PC-9 (cell line): ENCODE measurements at regions not wholly inside any gene's neighbourhood (a gene's known extent, or its start where the extent isn't known, plus 50 kb on each side); places are given as distances from the start of the nearest gene placed in this dataset.

Source experiments
- BruUV-seq: library from RNA; stranded (reverse); fragments of 400-500 nt; replicated peaks from 2 replicates; lab custom pipeline; 2021; lab: Mats Ljungman, UMichigan
- CTCF ChIA-PET: fragments of 300-600 bp; sonication (Branson Sonifier 250); formaldehyde crosslinking; loops from one replicate; lab custom pipeline; 2022; ENCODE audit warnings: antibody characterized with exemption; lab: Charles Lee
- POLR2A ChIA-PET: fragments of 300-600 bp; sonication (Branson Sonifier 250); formaldehyde crosslinking; loops from one replicate; lab custom pipeline; 2022; ENCODE audit warnings: antibody characterized with exemption; ENCODE audit not compliant: unreplicated experiment; lab: Charles Lee
- DNase-seq, 2 experiments: peaks; one replicate each; pipeline versions ENCODE4 v3.0.0 to v3.0.0-alpha.2; 2015 to 2022; ENCODE audit warnings: mixed read lengths in 1 of 2
- H2AFZ ChIP-seq: fragments of 200-600 bp; sonication (generic); 2 replicates; pipeline ENCODE4 v1.8.1; 2017; ENCODE audit warnings: antibody characterized with exemption
- H3F3A ChIP-seq: fragments of 200-600 bp; sonication (generic); 2 replicates; pipeline ENCODE4 v1.8.1; 2017; ENCODE audit warnings: antibody characterized with exemption, mild to moderate bottlenecking, low read depth; ENCODE audit not compliant: insufficient read depth
- H3K27ac ChIP-seq: fragments of 200-600 bp; sonication (generic); 2 replicates; pipeline ENCODE4 v1.6.1; 2016; ENCODE audit warnings: mixed run types
- H3K27me3 ChIP-seq: fragments of 200-600 bp; sonication (generic); 2 replicates; pipeline ENCODE4 v1.6.1; 2016; ENCODE audit warnings: low read depth, mixed run types; ENCODE audit not compliant: insufficient read depth
- H3K36me3 ChIP-seq: fragments of 200-600 bp; sonication (generic); 2 replicates; pipeline ENCODE4 v1.6.1; 2016; ENCODE audit warnings: low read depth, mixed run types
- H3K4me1 ChIP-seq: fragments of 200-600 bp; sonication (generic); replicated peaks from 2 replicates; pipeline ENCODE4 v1.6.1; 2016; ENCODE audit warnings: mixed run types; ENCODE audit not compliant: insufficient read depth
- H3K4me2 ChIP-seq: fragments of 200-600 bp; sonication (generic); 2 replicates; pipeline ENCODE4 v1.6.1; 2017; ENCODE audit warnings: mixed run types
- H3K4me3 ChIP-seq: fragments of 200-600 bp; sonication (generic); 2 replicates; pipeline ENCODE4 v1.6.1; 2016; ENCODE audit warnings: mixed run types
- H3K79me2 ChIP-seq: fragments of 200-600 bp; sonication (generic); 2 replicates; pipeline ENCODE4 v1.6.1; 2017; ENCODE audit warnings: low read depth, mixed run types
- H3K9me2 ChIP-seq: fragments of 200-600 bp; sonication (generic); 2 replicates; pipeline ENCODE4 v1.8.1; 2017; ENCODE audit warnings: mild to moderate bottlenecking; ENCODE audit not compliant: insufficient read depth
- H3K9me3 ChIP-seq: fragments of 200-600 bp; sonication (generic); 2 replicates; pipeline ENCODE4 v1.8.1; 2016; ENCODE audit warnings: low read depth; ENCODE audit not compliant: insufficient read depth
- H4K20me1 ChIP-seq: fragments of 200-600 bp; sonication (generic); 2 replicates; pipeline ENCODE4 v1.8.1; 2017; ENCODE audit not compliant: insufficient read depth
- EZH2 ChIP-seq: fragments of 200-600 bp; sonication (generic); IDR thresholded peaks from 2 replicates; pipeline ENCODE4 v1.8.0; 2017; ENCODE audit warnings: antibody characterized with exemption, low read depth
- intact Hi-C: fragments of 100-400 bp; cut with micrococcal nuclease; formaldehyde crosslinking; loops from one replicate; pipeline ENCODE4 v1.10.0; 2022; ENCODE audit not compliant: unreplicated experiment
- TF ChIP-seq, protein P1 (sequence below): fragments of 200-600 bp; sonication (generic); conservative IDR thresholded peaks from 2 replicates; pipeline ENCODE4 v1.6.1; 2017; ENCODE audit warnings: mixed run types, antibody characterized with exemption, mild to moderate bottlenecking, moderate library complexity

DNA sequence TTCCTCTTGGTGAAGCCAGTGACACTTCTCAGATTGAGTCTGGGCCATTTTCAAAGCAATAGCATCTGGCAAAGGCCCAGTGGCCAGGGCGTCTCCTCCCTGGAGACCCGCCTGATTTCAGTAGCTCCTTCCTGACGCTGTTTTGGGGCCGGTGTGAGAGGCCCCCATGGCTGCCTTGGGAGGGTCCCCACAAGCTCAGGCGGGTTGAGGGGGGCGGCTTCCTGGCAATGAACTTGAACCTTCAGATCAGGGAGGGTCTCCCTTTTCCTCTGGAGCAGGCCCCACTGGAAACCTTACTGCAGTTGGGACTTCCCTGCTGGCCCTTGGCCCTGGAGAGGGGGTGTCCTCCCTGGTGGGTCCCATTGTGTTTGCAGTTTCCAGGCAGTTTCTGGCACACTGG is 121.2 kb downstream of the CRYAA start:
- no peaks in the 10 kb centered on the region for H3K36me3 ChIP-seq
- H2AFZ ChIP-seq: no peak overlapping the region
- TF ChIP-seq, protein P1, sequence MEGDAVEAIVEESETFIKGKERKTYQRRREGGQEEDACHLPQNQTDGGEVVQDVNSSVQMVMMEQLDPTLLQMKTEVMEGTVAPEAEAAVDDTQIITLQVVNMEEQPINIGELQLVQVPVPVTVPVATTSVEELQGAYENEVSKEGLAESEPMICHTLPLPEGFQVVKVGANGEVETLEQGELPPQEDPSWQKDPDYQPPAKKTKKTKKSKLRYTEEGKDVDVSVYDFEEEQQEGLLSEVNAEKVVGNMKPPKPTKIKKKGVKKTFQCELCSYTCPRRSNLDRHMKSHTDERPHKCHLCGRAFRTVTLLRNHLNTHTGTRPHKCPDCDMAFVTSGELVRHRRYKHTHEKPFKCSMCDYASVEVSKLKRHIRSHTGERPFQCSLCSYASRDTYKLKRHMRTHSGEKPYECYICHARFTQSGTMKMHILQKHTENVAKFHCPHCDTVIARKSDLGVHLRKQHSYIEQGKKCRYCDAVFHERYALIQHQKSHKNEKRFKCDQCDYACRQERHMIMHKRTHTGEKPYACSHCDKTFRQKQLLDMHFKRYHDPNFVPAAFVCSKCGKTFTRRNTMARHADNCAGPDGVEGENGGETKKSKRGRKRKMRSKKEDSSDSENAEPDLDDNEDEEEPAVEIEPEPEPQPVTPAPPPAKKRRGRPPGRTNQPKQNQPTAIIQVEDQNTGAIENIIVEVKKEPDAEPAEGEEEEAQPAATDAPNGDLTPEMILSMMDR: no peak
- no peak for TF ChIP-seq EZH2
- no peak overlapping the region for H3K27ac ChIP-seq
- H3K79me2 ChIP-seq: no peaks in the 10 kb centered on the region
- POLR2A ChIA-PET: no interaction called here
- H3K9me2 ChIP-seq: no peaks in the 10 kb centered on the region
- no TSS peak for BruUV-seq
- intact Hi-C loops: no loop called here
- H3K4me2 ChIP-seq: no peak overlapping the region
- H3K27me3 ChIP-seq: no peaks in the 10 kb centered on the region
- CTCF ChIA-PET: no interaction called here
- H3K4me3 ChIP-seq: no peak overlapping the region
- H3F3A ChIP-seq: peaks cover 18% of the 10 kb centered on the region
- DNase-seq: no peak
- H3K9me3 ChIP-seq: no peaks in the 10 kb centered on the region
- no peaks in the 10 kb centered on the region for H4K20me1 ChIP-seq
- peaks cover 33% of the 10 kb centered on the region for H3K4me1 ChIP-seq

DNA sequence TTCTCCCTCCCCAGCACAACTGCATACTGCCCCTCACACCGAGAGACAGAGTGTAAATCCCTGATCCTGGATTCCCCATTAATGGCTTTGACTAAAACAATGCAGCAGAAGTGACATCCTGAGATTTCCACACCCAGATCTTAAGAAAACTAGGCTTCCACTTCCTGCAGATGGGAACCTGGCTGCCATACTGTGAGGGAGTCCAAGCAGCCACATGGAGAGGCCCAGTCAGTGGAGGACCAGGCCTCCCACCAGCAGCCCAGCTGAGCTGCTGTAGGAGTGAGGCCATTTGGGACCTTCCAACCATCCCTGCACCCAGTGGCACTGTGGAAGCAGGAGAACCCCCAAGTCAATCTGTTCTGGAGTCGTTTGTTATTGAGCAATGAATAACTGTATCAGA is 120.6 kb downstream of the CRYAA start:
- Histone ChIP-seq H3K27me3 (no peaks in the 10 kb centered on the region), H3K9me3 (no peaks in the 10 kb centered on the region), H4K20me1 (no peaks in the 10 kb centered on the region), H3K9me2 (no peaks in the 10 kb centered on the region), H2AFZ (no peak overlapping the region), H3K4me3 (no peak overlapping the region), H3K27ac (no peak overlapping the region), H3K36me3 (no peaks in the 10 kb centered on the region), H3F3A (peaks cover 18% of the 10 kb centered on the region), H3K4me1 (peaks cover 33% of the 10 kb centered on the region), H3K79me2 (no peaks in the 10 kb centered on the region), H3K4me2 (no peak overlapping the region)
- no peak for DNase-seq
- TF ChIP-seq EZH2: no peak
- TF ChIP-seq, protein P1: no peak
- ChIA-PET CTCF (no interaction called here), POLR2A (interaction anchor here (0.6 kb wide), 1 partner anchor 28 kb away, joined by 5 read pairs; no protein-coding TSS in a partner anchor)
- intact Hi-C loops: no loop called here
- BruUV-seq: no TSS peak

DNA sequence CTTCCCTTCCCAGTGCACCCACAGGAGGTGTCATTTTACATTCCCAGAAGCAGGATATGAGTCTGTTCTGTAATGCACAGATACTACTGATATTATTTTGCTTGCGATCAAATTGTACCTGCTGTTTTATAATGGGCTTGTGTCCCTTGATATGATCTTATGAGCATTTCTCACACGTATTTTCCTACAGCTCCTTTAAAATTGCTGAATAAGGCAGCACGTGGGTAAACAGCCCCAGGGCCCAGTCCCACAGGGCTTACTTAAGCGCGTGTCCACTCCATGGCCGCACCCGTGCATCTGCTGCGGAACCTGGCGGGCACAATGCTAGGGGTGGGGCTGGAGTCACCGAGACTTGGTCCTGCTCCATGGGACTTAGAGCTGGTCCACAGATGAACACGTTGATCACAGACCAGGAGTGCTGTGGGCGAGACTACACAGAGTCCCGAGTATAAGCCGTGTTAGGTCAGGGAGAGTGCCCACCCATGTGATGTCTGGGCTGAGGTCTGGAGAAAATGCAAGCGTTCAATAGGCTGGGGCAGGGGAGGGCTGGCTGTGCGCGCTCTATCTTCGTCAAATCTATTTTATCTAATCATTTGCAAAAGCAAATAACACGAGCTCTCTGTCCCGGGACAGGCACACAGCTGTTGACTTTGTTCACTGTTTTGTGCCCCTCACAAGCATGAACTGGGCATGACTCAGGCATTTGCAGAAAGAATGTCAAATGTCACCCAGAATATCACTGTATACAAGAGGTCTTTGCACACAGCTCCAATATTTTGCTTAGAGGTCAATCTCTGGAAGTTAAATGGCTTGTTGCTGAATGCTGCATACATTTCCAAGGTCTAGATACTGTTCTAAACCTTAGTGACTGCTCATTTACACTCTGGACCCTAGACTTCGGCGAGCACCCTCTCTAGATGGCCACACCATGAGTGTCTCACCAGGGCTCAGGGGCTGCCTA is 119.3 kb downstream of the CRYAA start:
- Histone ChIP-seq H3K36me3 (no peaks in the 10 kb centered on the region), H3K9me3 (no peaks in the 10 kb centered on the region), H3K27ac (peak overlapping the region; percentile 92), H2AFZ (peak overlapping the region; percentile 66), H3K4me2 (peak overlapping the region; percentile 56), H3K4me3 (peak overlapping the region; percentile 30; the same call in 1 of the 2 replicates), H3F3A (peaks cover 18% of the 10 kb centered on the region), H3K27me3 (no peaks in the 10 kb centered on the region), H3K79me2 (no peaks in the 10 kb centered on the region), H4K20me1 (no peaks in the 10 kb centered on the region), H3K9me2 (no peaks in the 10 kb centered on the region), H3K4me1 (peaks cover 33% of the 10 kb centered on the region)
- intact Hi-C loops: no loop called here
- CTCF ChIA-PET: no interaction called here
- peak; percentile 65 to 77 for DNase-seq
- BruUV-seq: no TSS peak
- POLR2A ChIA-PET: interaction anchor here (0.5 to 0.6 kb wide), 4 partner anchors 24 to 578 kb away, joined by 3 to 13 read pairs (median 5); no protein-coding TSS in a partner anchor
- TF ChIP-seq, protein P1: no peak
- no peak for TF ChIP-seq EZH2
